HEK293 (cell line): ENCODE measurements at regions not wholly inside any gene's neighbourhood (a gene's known extent, or its start where the extent isn't known, plus 50 kb on each side); places are given as distances from the start of the nearest gene placed in this dataset.

ENCODE experiments used
- CTCF ChIA-PET: fragments of 350-600 bp; formaldehyde crosslinking; extraction: SDS; loops from one replicate; lab custom pipeline; 2021; ENCODE audit warnings: antibody characterized with exemption; lab: Yijun Ruan, JAX
- POLR2A ChIA-PET: fragments of 300-600 bp; formaldehyde crosslinking; extraction: SDS; loops from one replicate; lab custom pipeline; 2020; ENCODE audit warnings: antibody characterized with exemption, inconsistent platforms; lab: Yijun Ruan, JAX
- H3K27ac ChIP-seq: fragments of 200-500 bp; sonication (Bioruptor generic); 2 replicates; pipeline ENCODE4 v1.5.1; 2014; ENCODE audit warnings: low read depth, low read length, control low read depth, inconsistent platforms; ENCODE audit errors: extremely low read depth
- H3K36me3 ChIP-seq, 2 experiments: fragments of 200-500 bp in 1 of 2; sonication (Bioruptor generic) in 1 of 2; 1 replicate in 1 of 2; 2 replicates in 1 of 2; pipeline ENCODE4 v1.5.1; 2014 to 2017; ENCODE audit warnings: inconsistent platforms in 2 of 2, low read length in 2 of 2; ENCODE audit not compliant: control insufficient read depth in 2 of 2, insufficient read depth in 1 of 2
- H3K4me1 ChIP-seq: fragments of 200-500 bp; sonication (Bioruptor generic); 2 replicates; pipeline ENCODE4 v1.5.1; 2014; ENCODE audit warnings: mild to moderate bottlenecking, low read length, inconsistent platforms; ENCODE audit not compliant: control insufficient read depth, insufficient read depth
- H3K4me3 ChIP-seq: 2 replicates; pipeline ENCODE4 v1.5.1; 2011; ENCODE audit warnings: low read depth, mild to moderate bottlenecking, control low read depth, low read length, moderate library complexity
- H3K9me3 ChIP-seq: fragments of 200-500 bp; sonication (Bioruptor generic); 2 replicates; pipeline ENCODE4 v1.5.1; 2014; ENCODE audit warnings: low read depth, low read length, inconsistent platforms; ENCODE audit not compliant: control insufficient read depth, insufficient read depth
- CTCF ChIP-seq: fragments of 450-650 bp; formaldehyde crosslinking; IDR thresholded peaks from 2 replicates; pipeline ENCODE4 v1.5.1; 2016; ENCODE audit warnings: missing biosample characterization, missing genetic modification characterization
- FEZF1 ChIP-seq: fragments of 450-650 bp; formaldehyde crosslinking; IDR thresholded peaks from 2 replicates; pipeline ENCODE4 v1.5.1; 2016; ENCODE audit warnings: missing biosample characterization, missing genetic modification characterization
- GFI1B ChIP-seq: fragments of 450-650 bp; formaldehyde crosslinking; IDR thresholded peaks from 2 replicates; pipeline ENCODE4 v1.5.1; 2016; ENCODE audit warnings: missing biosample characterization, missing genetic modification characterization
- GLI2 ChIP-seq: fragments of 450-650 bp; formaldehyde crosslinking; IDR thresholded peaks from 2 replicates; pipeline ENCODE4; 2017; ENCODE audit warnings: missing biosample characterization, missing genetic modification characterization, low read depth, borderline replicate concordance
- HOXA7 ChIP-seq: sonication (generic); formaldehyde crosslinking; IDR thresholded peaks from 2 replicates; pipeline ENCODE4 v1.8.1; 2022; ENCODE audit warnings: missing genetic modification reagents, borderline replicate concordance
- KLF1 ChIP-seq: fragments of 450-650 bp; formaldehyde crosslinking; IDR thresholded peaks from 2 replicates; pipeline ENCODE4 v1.5.1; 2016; ENCODE audit warnings: missing biosample characterization, missing genetic modification characterization
- SALL2 ChIP-seq: fragments of 450-650 bp; formaldehyde crosslinking; IDR thresholded peaks from 2 replicates; pipeline ENCODE4 v1.5.0; 2017; ENCODE audit warnings: missing biosample characterization, mild to moderate bottlenecking, missing genetic modification characterization, borderline replicate concordance
- SETDB1 ChIP-seq: IDR thresholded peaks from one replicate; pipeline ENCODE4 v1.6.1; 2017; ENCODE audit warnings: mild to moderate bottlenecking, low read length, moderate library complexity, mixed read lengths; ENCODE audit not compliant: insufficient read length
- ZBTB17 ChIP-seq: fragments of 450-650 bp; formaldehyde crosslinking; IDR thresholded peaks from 2 replicates; pipeline ENCODE4 v1.5.1; 2016; ENCODE audit warnings: missing biosample characterization, missing genetic modification characterization
- ZBTB20 ChIP-seq: fragments of 450-650 bp; formaldehyde crosslinking; IDR thresholded peaks from 2 replicates; pipeline ENCODE4 v1.5.1; 2016; ENCODE audit warnings: missing biosample characterization, missing genetic modification characterization
- ZBTB21 ChIP-seq: fragments of 450-650 bp; formaldehyde crosslinking; IDR thresholded peaks from 2 replicates; pipeline ENCODE4 v1.5.1; 2017; ENCODE audit warnings: missing biosample characterization, missing genetic modification characterization
- ZFP37 ChIP-seq: fragments of 450-650 bp; formaldehyde crosslinking; IDR thresholded peaks from 2 replicates; pipeline ENCODE4 v1.5.1; 2016; ENCODE audit warnings: missing biosample characterization, missing genetic modification characterization
- ZFP41 ChIP-seq: fragments of 450-650 bp; formaldehyde crosslinking; IDR thresholded peaks from 2 replicates; pipeline ENCODE4 v1.5.1; 2016; ENCODE audit warnings: missing biosample characterization, missing genetic modification characterization, borderline replicate concordance
- ZNF16 ChIP-seq: fragments of 450-650 bp; formaldehyde crosslinking; IDR thresholded peaks from 2 replicates; pipeline ENCODE4 v1.5.1; 2016; ENCODE audit warnings: low read depth, missing biosample characterization, missing genetic modification characterization
- ZNF169 ChIP-seq: fragments of 450-650 bp; formaldehyde crosslinking; IDR thresholded peaks from 2 replicates; pipeline ENCODE4 v1.5.1; 2016; ENCODE audit warnings: missing biosample characterization, missing genetic modification characterization
- ZNF214 ChIP-seq: fragments of 450-650 bp; formaldehyde crosslinking; IDR thresholded peaks from 2 replicates; pipeline ENCODE4 v1.5.1; 2017; ENCODE audit warnings: missing biosample characterization, mild to moderate bottlenecking, missing genetic modification characterization, borderline replicate concordance
- ZNF221 ChIP-seq: fragments of 450-650 bp; formaldehyde crosslinking; IDR thresholded peaks from 2 replicates; pipeline ENCODE4 v1.5.1; 2017; ENCODE audit warnings: missing biosample characterization, missing genetic modification characterization, borderline replicate concordance
- ZNF239 ChIP-seq: fragments of 450-650 bp; formaldehyde crosslinking; IDR thresholded peaks from 2 replicates; pipeline ENCODE4 v1.5.1; 2016; ENCODE audit warnings: missing biosample characterization, missing genetic modification characterization
- ZNF24 ChIP-seq: fragments of 450-650 bp; formaldehyde crosslinking; IDR thresholded peaks from 2 replicates; pipeline ENCODE4 v1.5.1; 2016; ENCODE audit warnings: missing biosample characterization, missing genetic modification characterization
- ZNF324 ChIP-seq: fragments of 450-650 bp; formaldehyde crosslinking; IDR thresholded peaks from 2 replicates; pipeline ENCODE4 v1.5.1; 2016; ENCODE audit warnings: missing biosample characterization, missing genetic modification characterization
- ZNF335 ChIP-seq: fragments of 450-650 bp; formaldehyde crosslinking; conservative IDR thresholded peaks from 2 replicates; pipeline ENCODE4 v1.5.1; 2016; ENCODE audit warnings: missing biosample characterization, missing genetic modification characterization
- ZNF37A ChIP-seq: fragments of 450-650 bp; IDR thresholded peaks from 2 replicates; pipeline ENCODE4 v1.5.1; 2018; ENCODE audit warnings: missing biosample characterization, missing genetic modification characterization
- ZNF518A ChIP-seq: fragments of 450-650 bp; formaldehyde crosslinking; conservative IDR thresholded peaks from 2 replicates; pipeline ENCODE4 v1.5.1; 2016; ENCODE audit warnings: low read depth, missing biosample characterization, missing genetic modification characterization
- ZNF596 ChIP-seq: fragments of 450-650 bp; IDR thresholded peaks from 2 replicates; pipeline ENCODE4 v1.5.0; 2018; ENCODE audit warnings: missing biosample characterization, mild to moderate bottlenecking, missing genetic modification characterization, moderate library complexity
- ZNF610 ChIP-seq: fragments of 450-650 bp; formaldehyde crosslinking; IDR thresholded peaks from 2 replicates; pipeline ENCODE4 v1.5.1; 2016; ENCODE audit warnings: missing biosample characterization, missing genetic modification characterization, borderline replicate concordance
- ZNF791 ChIP-seq: fragments of 450-650 bp; formaldehyde crosslinking; IDR thresholded peaks from 2 replicates; pipeline ENCODE4 v1.5.1; 2016; ENCODE audit warnings: missing biosample characterization, missing genetic modification characterization

GRCh38 chr6:19028201-19028600 is 641.1 kb downstream of the RNF144B start:
- H3K36me3 ChIP-seq: no peaks in the 10 kb centered on the region
- no peaks in the 10 kb centered on the region for H3K9me3 ChIP-seq
- no peak overlapping the region for H3K27ac ChIP-seq
- no peak for TF ChIP-seq ZNF239 (tag by site-specific recombination)
- no peak for TF ChIP-seq ZNF221 (tag by site-specific recombination)
- CTCF ChIA-PET: no interaction called here
- no peak overlapping the region for H3K4me3 ChIP-seq
- H3K4me1 ChIP-seq: no peaks in the 10 kb centered on the region
- POLR2A ChIA-PET: no interaction called here

GRCh38 chr6:19032591-19033295 is 645.6 kb downstream of the RNF144B start:
- no peak overlapping the region for H3K4me3 ChIP-seq
- no peaks in the 10 kb centered on the region for H3K36me3 ChIP-seq
- ChIA-PET POLR2A (no interaction called here), CTCF (no interaction called here)
- H3K4me1 ChIP-seq: no peaks in the 10 kb centered on the region
- no peak overlapping the region for H3K27ac ChIP-seq
- no peaks in the 10 kb centered on the region for H3K9me3 ChIP-seq
- no peak for TF ChIP-seq ZNF791 (tag by site-specific recombination)
- no peak for TF ChIP-seq ZBTB17 (tag by site-specific recombination)
- TF ChIP-seq CTCF (tag by site-specific recombination): no peak
- no peak for TF ChIP-seq ZNF596 (tag by site-specific recombination)
- TF ChIP-seq ZFP37 (tag by site-specific recombination): no peak
- TF ChIP-seq SETDB1: no peak
- no peak for TF ChIP-seq ZNF610 (tag by site-specific recombination)
- TF ChIP-seq ZNF324: no peak
- TF ChIP-seq ZNF24 (tag by site-specific recombination): no peak
- no peak for TF ChIP-seq ZNF335 (tag by site-specific recombination)
- TF ChIP-seq ZNF518A (tag by site-specific recombination): no peak
- no peak for TF ChIP-seq FEZF1
- TF ChIP-seq ZNF16 (tag by site-specific recombination): no peak
- TF ChIP-seq, all 188 proteins: peak for 0

GRCh38 chr6:19033683-19034082 is 646.5 kb downstream of the RNF144B start:
- H3K4me1 ChIP-seq: no peaks in the 10 kb centered on the region
- H3K4me3 ChIP-seq: no peak overlapping the region
- no peak overlapping the region for H3K27ac ChIP-seq
- H3K9me3 ChIP-seq: no peaks in the 10 kb centered on the region
- no peaks in the 10 kb centered on the region for H3K36me3 ChIP-seq
- CTCF ChIA-PET: interaction anchor here (2.0 kb wide), 1 partner anchor 9 kb away, joined by 9 read pairs; no protein-coding TSS in a partner anchor
- POLR2A ChIA-PET: no interaction called here
- TF ChIP-seq GFI1B (tag by site-specific recombination) (no peak), GLI2 (tag by site-specific recombination) (no peak), KLF1 (no peak), ZNF169 (tag by site-specific recombination) (no peak), ZFP41 (tag by site-specific recombination) (no peak), HOXA7 (CRISPR knock-in tag) (no peak), SALL2 (tag by site-specific recombination) (no peak), ZNF214 (tag by site-specific recombination) (no peak), ZBTB20 (tag by site-specific recombination) (no peak), ZNF37A (no peak), ZBTB21 (tag by site-specific recombination) (no peak)
